HG02973 (cell line): ENCODE measurements at regions not wholly inside any gene's neighbourhood (a gene's known extent, or its start where the extent isn't known, plus 50 kb on each side); places are given as distances from the start of the nearest gene placed in this dataset.
"Not testable (repeated sequence)": the region's sequence is repeated elsewhere in the genome, so short reads cannot be mapped to it uniquely, and the experiment has no call there.

Experiments used
- ATAC-seq: cut with Tn5 transposase; IDR thresholded peaks from one replicate; pipeline ENCODE4 v1.9.1; 2021; ENCODE audit warnings: moderate library complexity; ENCODE audit not compliant: unreplicated experiment

DNA sequence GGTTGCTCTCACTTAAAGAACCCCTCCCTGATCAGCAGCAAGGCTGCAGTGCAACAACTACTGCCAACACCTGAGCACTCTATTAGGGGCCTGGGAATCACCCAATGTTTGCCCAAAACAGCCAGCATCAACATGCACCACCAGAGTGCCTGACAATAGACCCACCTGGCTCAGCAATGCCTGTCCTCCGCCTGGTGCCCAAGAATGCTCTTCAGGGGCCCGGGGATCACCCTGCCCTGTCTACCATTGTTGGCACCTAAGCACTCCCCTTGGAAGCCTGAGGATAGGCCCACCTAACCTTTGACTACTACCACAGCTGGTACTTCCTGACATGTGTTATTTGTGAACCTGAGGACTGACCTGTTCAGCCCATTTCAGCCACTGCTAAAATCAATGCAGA is 1363.1 kb upstream of the PRR20A start:
- no peak for ATAC-seq

- ATAC-seq = no peak
These were observed 1356.9 kb upstream of the PRR20A start for GRCh38 chr13:55783841-55784240.

DNA sequence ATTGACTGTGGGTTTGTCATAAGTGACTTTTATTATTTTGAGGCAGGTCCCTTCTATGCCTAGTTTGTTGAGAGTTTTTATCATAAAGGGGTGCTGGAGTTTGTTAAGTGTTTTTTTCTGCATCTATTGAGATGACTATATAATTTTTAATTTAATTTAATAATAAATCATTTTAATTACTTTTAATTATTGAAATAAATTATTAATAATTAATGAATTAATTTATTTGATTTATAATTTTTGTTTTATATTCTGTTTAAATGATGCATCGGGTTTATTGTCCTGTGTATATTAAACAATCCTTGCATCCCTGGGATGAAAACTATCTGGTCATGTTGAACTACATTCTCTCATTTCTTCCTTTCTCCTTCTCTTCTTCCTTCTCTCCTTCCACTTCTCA is 1352.2 kb upstream of the PRR20A start:
- ATAC-seq = no peak

- ATAC-seq = no peak
These were observed 1348.0 kb upstream of the PRR20A start for GRCh38 chr13:55792544-55793193.

DNA sequence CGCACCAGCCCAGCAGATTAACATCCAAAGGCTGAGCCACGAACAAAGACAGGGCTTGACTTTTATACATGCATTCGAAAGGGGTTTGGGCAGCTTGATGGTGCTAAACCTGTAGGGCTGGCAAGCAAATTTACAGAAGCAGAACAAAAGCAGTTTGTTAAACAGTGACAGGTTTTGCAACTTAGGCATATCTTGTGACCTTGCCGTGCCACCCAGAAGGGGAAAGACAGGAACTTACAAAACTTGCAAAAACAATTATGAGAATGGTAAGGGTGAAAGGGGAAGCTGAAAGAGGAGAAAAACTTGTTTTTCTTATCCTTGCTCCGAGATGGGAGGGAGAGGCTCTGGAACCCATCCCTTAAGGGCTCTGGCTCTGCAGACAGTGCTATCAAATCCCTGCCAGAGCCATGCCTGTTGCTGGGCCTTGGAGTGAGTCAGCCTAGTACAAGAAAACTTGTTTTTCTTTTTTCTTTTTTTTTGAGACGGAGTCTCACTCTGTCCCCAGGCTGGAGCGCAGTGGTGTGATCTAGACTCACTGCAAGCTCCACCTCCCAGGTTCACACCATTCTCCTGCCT is 1325.2 kb upstream of the PRR20A start:
- ATAC-seq = no peak

- no peak for ATAC-seq
These were observed 1323.6 kb upstream of the PRR20A start for GRCh38 chr13:55816976-55817601.

GRCh38 chr13:55820817-55821216 is 1319.9 kb upstream of the PRR20A start:
- no peak for ATAC-seq

DNA sequence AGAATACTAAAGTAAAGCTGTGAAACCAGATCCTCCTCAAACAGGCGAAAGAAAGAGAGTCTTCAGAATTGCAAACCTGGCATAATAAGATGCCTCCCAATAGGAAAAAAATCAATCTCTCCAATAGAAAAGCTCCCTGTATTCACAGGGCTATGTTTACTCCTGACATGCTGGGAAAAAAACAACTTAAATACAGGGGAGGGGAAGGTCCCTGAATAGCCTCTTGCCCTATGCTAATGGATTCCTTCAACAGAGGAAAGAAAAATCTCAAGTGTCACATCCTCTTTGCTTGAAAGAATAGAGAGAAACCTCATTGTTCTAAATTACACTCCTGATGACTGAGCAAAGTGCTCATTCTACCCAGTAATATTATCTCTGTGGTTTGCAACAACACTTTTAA is 1271.1 kb upstream of the PRR20A start:
- ATAC-seq = no peak

DNA sequence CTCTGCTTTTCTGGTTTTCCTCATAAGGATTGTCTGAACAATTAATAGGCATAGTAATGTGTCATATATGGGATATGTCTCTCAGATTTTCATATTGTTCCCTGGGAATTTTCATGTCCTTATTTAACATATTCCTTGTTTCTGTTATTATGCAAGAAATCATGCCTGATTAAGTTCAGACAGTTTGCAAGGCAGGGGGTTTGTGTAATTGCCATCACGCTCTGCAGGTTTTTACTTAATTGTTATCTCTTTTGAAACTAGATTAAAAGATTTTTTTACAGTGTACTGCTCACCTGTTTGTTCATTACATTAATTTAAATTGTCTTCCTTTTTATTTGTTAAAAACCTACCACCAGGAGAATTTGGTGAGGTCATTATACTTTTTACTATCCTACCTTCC is 1253.2 kb upstream of the PRR20A start:
- no peak for ATAC-seq

- no peak for ATAC-seq
These were observed 1247.2 kb upstream of the PRR20A start for GRCh38 chr13:55893540-55893939.

DNA sequence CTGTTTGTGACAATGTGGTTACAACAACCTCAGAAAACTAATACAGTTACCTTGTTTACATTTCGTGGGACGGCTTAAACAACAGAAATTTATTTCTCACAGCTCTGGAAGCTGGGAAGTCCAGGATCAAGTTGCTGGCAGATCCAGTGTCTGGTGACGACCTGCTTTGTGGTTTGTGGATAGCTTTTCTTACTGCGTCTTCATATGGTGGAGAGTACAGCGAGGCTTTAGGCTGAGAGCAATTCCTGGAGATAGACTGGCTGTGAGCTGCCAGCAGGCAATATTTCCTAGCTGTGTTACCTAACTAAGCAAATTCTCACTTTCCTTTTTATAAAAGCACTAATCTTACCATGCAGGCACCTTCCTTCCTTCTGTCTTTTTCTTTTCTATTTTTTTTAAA is 1203.5 kb upstream of the PRR20A start:
- no peak for ATAC-seq

- ATAC-seq = no peak
These were observed 1192.5 kb upstream of the PRR20A start for GRCh38 chr13:55948175-55948574.

- ATAC-seq = no peak
These were observed 1176.8 kb upstream of the PRR20A start for GRCh38 chr13:55963934-55964333.

GRCh38 chr13:55967055-55967454 is 1173.7 kb upstream of the PRR20A start:
- no peak for ATAC-seq

GRCh38 chr13:55977436-55977835 is 1163.3 kb upstream of the PRR20A start:
- no peak for ATAC-seq

GRCh38 chr13:55981381-55981780 is 1159.3 kb upstream of the PRR20A start:
- no peak for ATAC-seq

- not testable (repeated sequence) for ATAC-seq
These were observed 1156.7 kb upstream of the PRR20A start for GRCh38 chr13:55984026-55984425.

GRCh38 chr13:55990631-55991030 is 1150.1 kb upstream of the PRR20A start:
- ATAC-seq = no peak

- ATAC-seq = no peak
These were observed 1149.1 kb upstream of the PRR20A start for GRCh38 chr13:55991666-55992065.

- ATAC-seq = no peak
These were observed 1148.6 kb upstream of the PRR20A start for GRCh38 chr13:55992145-55992544.

- ATAC-seq = no peak
These were observed 1141.0 kb upstream of the PRR20A start for GRCh38 chr13:55999709-56000108.

DNA sequence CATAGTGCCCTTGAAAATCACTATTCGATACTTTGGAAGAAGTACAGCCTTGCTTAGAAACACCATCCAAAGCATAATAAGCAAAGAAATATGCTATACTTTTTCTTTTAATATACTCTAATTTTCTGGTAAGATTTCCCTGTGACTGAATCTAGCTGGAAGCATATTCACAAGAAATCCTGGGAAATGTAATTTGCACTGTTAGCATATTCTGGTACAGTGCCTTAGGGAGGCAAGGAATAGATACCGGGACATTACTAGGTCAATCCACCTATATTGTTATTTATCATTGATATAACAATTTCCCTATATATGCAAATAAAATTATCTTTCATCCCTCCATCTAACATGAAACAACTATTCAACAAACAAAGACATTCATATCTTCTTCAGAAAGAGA is 1131.3 kb upstream of the PRR20A start:
- ATAC-seq = no peak

DNA sequence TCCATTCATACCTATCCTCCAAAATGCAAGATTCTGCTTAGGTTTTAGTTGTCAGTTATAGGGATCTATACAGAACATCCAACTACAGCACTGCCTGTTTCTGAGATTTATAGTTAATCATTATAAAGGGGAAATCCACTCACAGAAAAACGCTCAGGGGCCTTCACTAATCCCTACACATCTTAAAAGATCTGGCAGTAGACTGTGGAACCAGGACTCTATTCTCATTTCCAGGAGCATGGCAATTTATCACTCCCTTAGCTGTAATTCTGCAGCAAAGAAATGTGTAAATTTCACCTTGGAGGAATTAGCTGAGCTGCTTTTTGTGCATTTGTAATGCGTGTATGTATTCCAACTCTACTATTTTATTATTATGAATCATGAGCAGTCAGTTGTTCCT is 1128.1 kb upstream of the PRR20A start:
- no peak for ATAC-seq
